ENCODE measurements at regions not wholly inside any gene's neighbourhood (a gene's known extent, or its start where the extent isn't known, plus 50 kb on each side); places are given as distances from the start of the nearest gene placed in this dataset.

GRCh38 chr7:24200407-24200966 lies 83.5 kb upstream of the NPY start:
- no peak for DNase-seq (ENCODE audit: low spot score)

- no peak for DNase-seq (ENCODE audit: low spot score)
Measured at GRCh38 chr7:24201226-24201625, 82.8 kb upstream of the NPY start.

- no peak for DNase-seq (ENCODE audit: low spot score)
Measured at GRCh38 chr7:24212073-24212472, 71.9 kb upstream of the NPY start.

- no peak for DNase-seq (ENCODE audit: low spot score)
Measured at GRCh38 chr7:24213311-24213710, 70.7 kb upstream of the NPY start.

GRCh38 chr7:24214670-24215069 lies 69.3 kb upstream of the NPY start:
- no peak for DNase-seq (ENCODE audit: low spot score)

GRCh38 chr7:24216576-24217125 lies 67.3 kb upstream of the NPY start:
- no peak for DNase-seq (ENCODE audit: low spot score)

GRCh38 chr7:24221500-24221899 lies 62.5 kb upstream of the NPY start:
- no peak for DNase-seq (ENCODE audit: low spot score)

GRCh38 chr7:24227068-24227467 lies 56.9 kb upstream of the NPY start:
- no peak for DNase-seq (ENCODE audit: low spot score)

- DNase-seq (ENCODE audit: low spot score): no peak
Measured at GRCh38 chr7:24227603-24228359, 56.2 kb upstream of the NPY start.

- no peak for DNase-seq (ENCODE audit: low spot score)
Measured at GRCh38 chr7:24229481-24230226, 54.3 kb upstream of the NPY start.

- no peak for DNase-seq (ENCODE audit: low spot score)
Measured at GRCh38 chr7:24231493-24231892, 52.5 kb upstream of the NPY start.

GRCh38 chr7:24233386-24233785 lies 50.6 kb upstream of the NPY start:
- no peak for DNase-seq (ENCODE audit: low spot score)

All from kidney capillary endothelial cell (primary cell).